ENCODE measurements at regions not wholly inside any gene's neighbourhood (a gene's known extent, or its start where the extent isn't known, plus 50 kb on each side); places are given as distances from the start of the nearest gene placed in this dataset.

DNA sequence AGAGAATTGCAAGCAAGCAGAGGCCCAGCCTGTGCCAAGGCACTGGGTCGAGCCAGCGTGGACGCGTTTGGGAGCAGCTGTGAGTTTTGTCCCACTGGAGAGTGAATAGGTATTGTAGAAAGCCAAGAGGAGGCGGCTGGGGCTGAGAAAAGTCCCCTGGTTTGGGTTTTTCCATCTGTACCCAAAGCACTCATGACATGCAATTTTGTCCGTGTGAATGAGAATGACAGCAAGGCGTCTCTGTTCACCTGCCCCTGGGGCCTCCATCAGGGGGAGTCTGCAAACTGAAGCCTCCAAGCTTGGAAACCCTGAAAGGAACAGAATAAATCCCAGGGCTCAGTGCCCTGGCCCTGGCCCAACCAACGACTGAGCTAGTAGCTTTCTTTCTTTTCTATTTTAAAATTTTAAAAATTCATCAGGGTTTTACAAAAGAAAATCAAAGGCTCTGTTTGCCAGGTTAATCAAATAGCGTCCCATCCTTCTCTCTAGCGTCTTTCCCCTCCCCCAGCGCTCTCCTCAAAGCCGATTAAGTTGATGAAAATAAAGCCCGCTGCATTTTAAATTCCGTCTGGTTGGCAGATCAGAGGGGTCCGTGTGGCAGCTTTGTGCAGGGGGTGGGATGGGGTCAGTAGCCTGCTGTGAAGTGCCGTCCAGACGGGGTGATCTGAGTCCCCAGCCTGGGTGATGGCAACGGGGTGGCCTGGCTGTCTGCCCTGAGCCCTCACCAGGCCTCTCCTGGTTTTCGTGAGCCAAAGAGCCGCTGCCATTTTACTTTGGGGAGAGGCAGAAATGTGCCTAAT lies 171.0 kb downstream of the KATNIP start:
- H3K27ac ChIP-seq (ENCODE audit: low read depth, low read length) = no peak overlapping the region
- H3K27me3 ChIP-seq (ENCODE audit: control insufficient read depth in 3 of 3, insufficient read depth in 3 of 3, low read length in 3 of 3) = no peaks in the 10 kb centered on the region
- peak overlapping the region in 2 of 3 donors; percentile 7 to 35 for H3K4me3 ChIP-seq (ENCODE audit: low read length in 3 of 3)
- H3K9ac ChIP-seq (ENCODE audit: low read depth in 1 of 3, low read length in 3 of 3) = peak overlapping the region in 2 of 3 donors; percentile 42 to 45
- H3K9me3 ChIP-seq (ENCODE audit: control insufficient read depth in 3 of 3, low read length in 3 of 3) = no peaks in the 10 kb centered on the region
- H3K4me1 ChIP-seq (ENCODE audit: control insufficient read depth in 3 of 3, insufficient read depth in 3 of 3, low read length in 3 of 3) = peaks cover 8 to 21% (median 9%) of the 10 kb centered on the region in 3 donors
- peaks cover 0 to 5% (median 3%) of the 10 kb centered on the region in 3 donors for H3K36me3 ChIP-seq (ENCODE audit: control insufficient read depth in 3 of 3, insufficient read depth in 3 of 3, low read length in 3 of 3)

DNA sequence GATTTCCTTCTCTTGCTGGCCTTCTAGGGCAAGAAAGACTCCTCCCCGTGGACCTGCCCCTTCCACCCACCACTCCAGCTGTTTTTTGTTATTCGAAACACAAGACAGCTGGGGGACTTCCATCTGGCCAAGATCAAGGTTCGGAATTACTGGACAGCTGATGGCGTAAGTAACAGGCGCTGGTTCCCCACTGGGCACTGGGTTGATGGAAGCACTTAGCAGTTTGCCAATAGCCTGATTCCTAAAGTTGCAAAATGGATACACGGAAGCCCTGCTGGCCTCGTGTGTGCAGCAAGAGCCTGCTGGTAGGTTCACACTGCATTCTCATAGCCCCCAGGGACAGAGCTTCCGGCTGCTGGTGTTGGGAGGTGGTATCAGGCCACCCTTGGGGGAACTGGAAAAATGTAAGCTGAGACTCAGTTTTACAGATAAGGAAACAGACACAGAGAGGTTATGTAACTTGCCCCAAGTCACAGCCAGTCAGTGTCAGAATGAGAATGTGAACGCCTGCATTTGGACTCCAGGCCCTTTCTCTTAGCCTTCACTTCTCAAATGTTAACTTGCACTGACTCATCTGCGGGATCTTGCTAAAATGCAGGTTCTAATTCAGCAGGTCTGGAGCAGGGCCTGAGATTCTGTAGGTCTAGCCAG lies 171.7 kb downstream of the KATNIP start:
- Histone ChIP-seq H3K27ac (ENCODE audit: low read depth, low read length) (no peak overlapping the region), H3K27me3 (ENCODE audit: control insufficient read depth in 3 of 3, insufficient read depth in 3 of 3, low read length in 3 of 3) (no peaks in the 10 kb centered on the region), H3K36me3 (ENCODE audit: control insufficient read depth in 3 of 3, insufficient read depth in 3 of 3, low read length in 3 of 3) (peaks cover 0 to 5% (median 3%) of the 10 kb centered on the region in 3 donors), H3K4me1 (ENCODE audit: control insufficient read depth in 3 of 3, insufficient read depth in 3 of 3, low read length in 3 of 3) (peaks cover 8 to 21% (median 9%) of the 10 kb centered on the region in 3 donors), H3K4me3 (ENCODE audit: low read length in 3 of 3) (peak overlapping the region in 2 of 3 donors; percentile 7 to 35), H3K9ac (ENCODE audit: low read depth in 1 of 3, low read length in 3 of 3) (peak overlapping the region in 2 of 3 donors; percentile 42 to 45), H3K9me3 (ENCODE audit: control insufficient read depth in 3 of 3, low read length in 3 of 3) (no peaks in the 10 kb centered on the region)

DNA sequence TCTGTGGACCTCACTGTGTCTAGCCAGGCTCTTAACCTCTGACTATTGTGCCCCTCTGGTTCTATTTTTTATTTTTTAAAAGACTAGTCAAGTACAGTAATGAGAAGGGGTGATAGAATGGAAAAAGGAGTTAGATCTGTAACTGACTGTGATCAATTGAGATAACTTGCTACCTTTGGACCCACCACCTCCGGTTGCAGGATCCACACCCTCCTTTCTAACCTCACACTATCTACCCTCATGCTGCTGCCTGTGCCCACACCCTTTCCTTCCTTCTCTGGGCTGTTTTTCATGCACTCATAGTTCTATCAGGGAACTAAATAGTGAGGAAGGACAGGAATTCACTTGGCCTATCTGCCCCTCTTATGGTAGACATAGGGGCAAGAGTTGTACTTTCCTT lies 172.3 kb downstream of the KATNIP start:
- Histone ChIP-seq H3K36me3 (ENCODE audit: control insufficient read depth in 3 of 3, insufficient read depth in 3 of 3, low read length in 3 of 3) (peaks cover 0 to 5% (median 3%) of the 10 kb centered on the region in 3 donors), H3K9me3 (ENCODE audit: control insufficient read depth in 3 of 3, low read length in 3 of 3) (no peaks in the 10 kb centered on the region), H3K27ac (ENCODE audit: low read depth, low read length) (no peak overlapping the region), H3K4me1 (ENCODE audit: control insufficient read depth in 3 of 3, insufficient read depth in 3 of 3, low read length in 3 of 3) (peaks cover 8 to 21% (median 9%) of the 10 kb centered on the region in 3 donors), H3K9ac (ENCODE audit: low read depth in 1 of 3, low read length in 3 of 3) (no peak overlapping the region), H3K27me3 (ENCODE audit: control insufficient read depth in 3 of 3, insufficient read depth in 3 of 3, low read length in 3 of 3) (no peaks in the 10 kb centered on the region), H3K4me3 (ENCODE audit: low read length in 3 of 3) (no peak overlapping the region)

- Histone ChIP-seq H3K4me1 (ENCODE audit: control insufficient read depth in 3 of 3, insufficient read depth in 3 of 3, low read length in 3 of 3) (peaks cover 8 to 21% (median 9%) of the 10 kb centered on the region in 3 donors), H3K36me3 (ENCODE audit: control insufficient read depth in 3 of 3, insufficient read depth in 3 of 3, low read length in 3 of 3) (peaks cover 0 to 5% (median 3%) of the 10 kb centered on the region in 3 donors), H3K27ac (ENCODE audit: low read depth, low read length) (no peak overlapping the region), H3K9me3 (ENCODE audit: control insufficient read depth in 3 of 3, low read length in 3 of 3) (no peaks in the 10 kb centered on the region), H3K4me3 (ENCODE audit: low read length in 3 of 3) (no peak overlapping the region), H3K27me3 (ENCODE audit: control insufficient read depth in 3 of 3, insufficient read depth in 3 of 3, low read length in 3 of 3) (no peaks in the 10 kb centered on the region), H3K9ac (ENCODE audit: low read depth in 1 of 3, low read length in 3 of 3) (no peak overlapping the region)
These were observed 173.0 kb downstream of the KATNIP start for GRCh38 chr16:27722892-27723450.

- H3K27me3 ChIP-seq (ENCODE audit: control insufficient read depth in 3 of 3, insufficient read depth in 3 of 3, low read length in 3 of 3) = no peaks in the 10 kb centered on the region
- no peak overlapping the region for H3K9ac ChIP-seq (ENCODE audit: low read depth in 1 of 3, low read length in 3 of 3)
- no peak overlapping the region for H3K27ac ChIP-seq (ENCODE audit: low read depth, low read length)
- peaks cover 0 to 5% (median 3%) of the 10 kb centered on the region in 3 donors for H3K36me3 ChIP-seq (ENCODE audit: control insufficient read depth in 3 of 3, insufficient read depth in 3 of 3, low read length in 3 of 3)
- no peak overlapping the region for H3K4me3 ChIP-seq (ENCODE audit: low read length in 3 of 3)
- H3K4me1 ChIP-seq (ENCODE audit: control insufficient read depth in 3 of 3, insufficient read depth in 3 of 3, low read length in 3 of 3) = peaks cover 8 to 21% (median 9%) of the 10 kb centered on the region in 3 donors
- no peaks in the 10 kb centered on the region for H3K9me3 ChIP-seq (ENCODE audit: control insufficient read depth in 3 of 3, low read length in 3 of 3)
These were observed 174.0 kb downstream of the KATNIP start for GRCh38 chr16:27723711-27724481.

- Histone ChIP-seq H3K27me3 (ENCODE audit: control insufficient read depth in 3 of 3, insufficient read depth in 3 of 3, low read length in 3 of 3) (no peaks in the 10 kb centered on the region), H3K4me1 (ENCODE audit: control insufficient read depth in 3 of 3, insufficient read depth in 3 of 3, low read length in 3 of 3) (peaks cover 8 to 21% (median 9%) of the 10 kb centered on the region in 3 donors), H3K36me3 (ENCODE audit: control insufficient read depth in 3 of 3, insufficient read depth in 3 of 3, low read length in 3 of 3) (peaks cover 0 to 5% (median 3%) of the 10 kb centered on the region in 3 donors)
These were observed 174.7 kb downstream of the KATNIP start for GRCh38 chr16:27724482-27725235.

DNA sequence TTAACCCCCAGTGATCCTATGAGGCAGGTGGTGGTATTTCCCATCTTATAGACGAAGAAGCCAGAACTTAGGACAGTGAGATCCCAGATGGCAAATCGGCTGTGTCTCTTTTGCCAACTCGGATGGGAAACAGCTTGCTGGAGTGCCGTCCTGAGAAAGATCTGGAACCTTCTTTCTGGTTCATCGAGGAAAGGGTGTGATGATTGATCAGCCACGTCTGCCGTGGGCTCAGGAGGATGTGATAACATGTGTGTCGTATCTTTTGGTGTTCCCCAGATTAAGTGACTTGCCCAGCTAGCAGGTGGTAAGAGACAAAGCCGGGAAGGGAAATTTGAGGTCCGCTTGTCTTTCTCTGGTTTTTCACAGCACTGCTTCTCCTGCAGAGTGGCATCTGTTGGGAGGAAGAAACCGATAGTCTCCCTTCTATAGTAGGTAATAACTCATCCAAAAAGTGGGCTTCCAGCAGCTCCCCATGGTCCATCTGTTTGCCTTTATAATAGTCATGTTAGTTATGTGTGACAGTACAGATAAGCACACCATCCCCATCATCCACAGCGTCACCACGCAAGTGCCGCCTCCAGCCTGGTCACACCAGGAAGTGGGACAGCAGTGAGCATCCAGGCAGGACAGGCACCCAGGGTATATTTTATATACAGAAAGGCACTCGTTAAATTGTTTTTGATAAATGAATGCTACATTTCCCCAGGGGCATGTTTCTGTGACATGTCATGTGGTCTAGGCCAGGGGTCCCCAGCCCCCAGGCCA lies 175.5 kb downstream of the KATNIP start:
- H3K27ac ChIP-seq (ENCODE audit: low read depth, low read length) = no peak overlapping the region
- H3K27me3 ChIP-seq (ENCODE audit: control insufficient read depth in 3 of 3, insufficient read depth in 3 of 3, low read length in 3 of 3) = no peaks in the 10 kb centered on the region
- H3K4me1 ChIP-seq (ENCODE audit: control insufficient read depth in 3 of 3, insufficient read depth in 3 of 3, low read length in 3 of 3) = peaks cover 8 to 21% (median 9%) of the 10 kb centered on the region in 3 donors
- no peak overlapping the region for H3K9ac ChIP-seq (ENCODE audit: low read depth in 1 of 3, low read length in 3 of 3)
- no peaks in the 10 kb centered on the region for H3K9me3 ChIP-seq (ENCODE audit: control insufficient read depth in 3 of 3, low read length in 3 of 3)
- H3K4me3 ChIP-seq (ENCODE audit: low read length in 3 of 3) = no peak overlapping the region
- peaks cover 0 to 5% (median 3%) of the 10 kb centered on the region in 3 donors for H3K36me3 ChIP-seq (ENCODE audit: control insufficient read depth in 3 of 3, insufficient read depth in 3 of 3, low read length in 3 of 3)

More at GRCh38 chr16:27724482-27725235, 174.7 kb downstream of the KATNIP start:
- Histone ChIP-seq H3K9me3 (ENCODE audit: control insufficient read depth in 3 of 3, low read length in 3 of 3) (no peaks in the 10 kb centered on the region), H3K27ac (ENCODE audit: low read depth, low read length) (no peak overlapping the region), H3K4me3 (ENCODE audit: low read length in 3 of 3) (no peak overlapping the region), H3K9ac (ENCODE audit: low read depth in 1 of 3, low read length in 3 of 3) (no peak overlapping the region)

GRCh38 chr16:27726621-27727261 lies 176.8 kb downstream of the KATNIP start:
- peaks cover 0 to 5% (median 3%) of the 10 kb centered on the region in 3 donors for H3K36me3 ChIP-seq (ENCODE audit: control insufficient read depth in 3 of 3, insufficient read depth in 3 of 3, low read length in 3 of 3)
- H3K4me1 ChIP-seq (ENCODE audit: control insufficient read depth in 3 of 3, insufficient read depth in 3 of 3, low read length in 3 of 3) = peaks cover 6 to 14% (median 8%) of the 10 kb centered on the region in 3 donors
- no peak overlapping the region for H3K27ac ChIP-seq (ENCODE audit: low read depth, low read length)
- no peaks in the 10 kb centered on the region for H3K9me3 ChIP-seq (ENCODE audit: control insufficient read depth in 3 of 3, low read length in 3 of 3)
- no peaks in the 10 kb centered on the region for H3K27me3 ChIP-seq (ENCODE audit: control insufficient read depth in 3 of 3, insufficient read depth in 3 of 3, low read length in 3 of 3)
- no peak overlapping the region for H3K9ac ChIP-seq (ENCODE audit: low read depth in 1 of 3, low read length in 3 of 3)
- no peak overlapping the region for H3K4me3 ChIP-seq (ENCODE audit: low read length in 3 of 3)

Measured in skeletal muscle tissue (tissue), 3 donors.